ENCODE measurements at regions not wholly inside any gene's neighbourhood (a gene's known extent, or its start where the extent isn't known, plus 50 kb on each side); places are given as distances from the start of the nearest gene placed in this dataset.
A peak's percentile ranks its signal among the peaks of the same experiment; 100 is the strongest.

- H3K27me3 ChIP-seq (ENCODE audit: control insufficient read depth, insufficient read depth, low read length), result no peaks in the 10 kb centered on the region
- intact Hi-C loops (cut with DNase I), result loop anchor here (10.0 kb wide), 1 partner anchor 504 kb away; the partner anchor contains the start of genes GALNT4 and POC1B
- H3K4me3 ChIP-seq (ENCODE audit: low read length in 3 of 3), result no peak overlapping the region
- H3K9me3 ChIP-seq (ENCODE audit: control insufficient read depth in 2 of 3, insufficient read depth in 1 of 3, low read length in 3 of 3), result no peaks in the 10 kb centered on the region
- H3K36me3 ChIP-seq (ENCODE audit: control insufficient read depth in 2 of 3, insufficient read depth in 3 of 3, low read length in 3 of 3), result no peaks in the 10 kb centered on the region
- no peaks in the 10 kb centered on the region for H3K4me1 ChIP-seq (ENCODE audit: control insufficient read depth in 2 of 3, insufficient read depth in 2 of 3, low read depth in 1 of 3, low read length in 3 of 3)
- FAIRE-seq (no peak), DNase-seq (no peak)
- TF ChIP-seq CTCF (IDR thresholded peaks at IDR 0.05; ENCODE audit: borderline replicate concordance, extremely low read depth, insufficient read depth), result no peak
- no peak overlapping the region for H3K27ac ChIP-seq (ENCODE audit: low read depth in 2 of 2, low read length in 2 of 2)
- H3K9ac ChIP-seq (ENCODE audit: low read length in 3 of 3), result no peak overlapping the region
Measured at GRCh38 chr12:89020689-89021088, 331.6 kb downstream of the DUSP6 start.

DNA sequence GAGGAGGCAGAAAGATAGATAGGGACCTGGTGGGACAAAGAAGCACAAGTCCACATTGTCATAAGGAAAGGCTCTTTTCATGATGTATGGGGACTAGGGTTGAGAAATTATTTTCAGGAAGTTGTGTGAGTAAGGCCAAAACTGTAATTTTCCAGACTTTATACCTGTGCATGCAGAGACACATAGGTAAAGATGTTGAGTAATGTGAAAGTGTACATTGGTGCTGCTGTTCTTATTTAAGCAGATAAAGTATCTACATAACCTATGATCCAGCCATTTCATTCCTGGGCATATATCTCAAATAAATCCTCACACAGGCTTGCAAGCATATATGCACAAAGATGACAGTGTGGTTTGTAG is 332.2 kb downstream of the DUSP6 start:
- TF ChIP-seq CTCF (IDR thresholded peaks at IDR 0.05; ENCODE audit: borderline replicate concordance, extremely low read depth, insufficient read depth), result no peak
- Histone ChIP-seq H3K9ac (ENCODE audit: low read length in 3 of 3) (no peak overlapping the region), H3K4me1 (ENCODE audit: control insufficient read depth in 2 of 3, insufficient read depth in 2 of 3, low read depth in 1 of 3, low read length in 3 of 3) (no peaks in the 10 kb centered on the region), H3K27ac (ENCODE audit: low read depth in 2 of 2, low read length in 2 of 2) (no peak overlapping the region), H3K36me3 (ENCODE audit: control insufficient read depth in 2 of 3, insufficient read depth in 3 of 3, low read length in 3 of 3) (no peaks in the 10 kb centered on the region), H3K4me3 (ENCODE audit: low read length in 3 of 3) (no peak overlapping the region), H3K9me3 (ENCODE audit: control insufficient read depth in 2 of 3, insufficient read depth in 1 of 3, low read length in 3 of 3) (no peaks in the 10 kb centered on the region), H3K27me3 (ENCODE audit: control insufficient read depth, insufficient read depth, low read length) (no peaks in the 10 kb centered on the region)
- DNase-seq (no peak), FAIRE-seq (no peak)
- intact Hi-C loops (cut with DNase I), result loop anchor here (10.0 kb wide), 1 partner anchor 505 kb away; the partner anchor contains the start of genes GALNT4 and POC1B

GRCh38 chr12:89019439-89020120 is 332.7 kb downstream of the DUSP6 start:
- FAIRE-seq (peak; percentile 64), DNase-seq (peak; percentile 59 to 94 (median 89))
- intact Hi-C loops (cut with DNase I), result loop anchor here (10.0 kb wide), 2 partner anchors 445 to 505 kb away; partner anchors contain the start of genes GALNT4 and POC1B
- no peaks in the 10 kb centered on the region for H3K36me3 ChIP-seq (ENCODE audit: control insufficient read depth in 2 of 3, insufficient read depth in 3 of 3, low read length in 3 of 3)
- peak; percentile 89 for TF ChIP-seq CTCF (IDR thresholded peaks at IDR 0.05; ENCODE audit: borderline replicate concordance, extremely low read depth, insufficient read depth)
- H3K27ac ChIP-seq (ENCODE audit: low read depth in 2 of 2, low read length in 2 of 2), result no peak overlapping the region
- H3K4me3 ChIP-seq (ENCODE audit: low read length in 3 of 3), result peak overlapping the region; percentile 57 to 76 (median 74)
- H3K4me1 ChIP-seq (ENCODE audit: control insufficient read depth in 2 of 3, insufficient read depth in 2 of 3, low read depth in 1 of 3, low read length in 3 of 3), result no peaks in the 10 kb centered on the region
- no peaks in the 10 kb centered on the region for H3K9me3 ChIP-seq (ENCODE audit: control insufficient read depth in 2 of 3, insufficient read depth in 1 of 3, low read length in 3 of 3)
- H3K9ac ChIP-seq (ENCODE audit: low read length in 3 of 3), result peak overlapping the region in 1 of 3 donors; percentile 55
- H3K27me3 ChIP-seq (ENCODE audit: control insufficient read depth, insufficient read depth, low read length), result no peaks in the 10 kb centered on the region

All from kidney (tissue), 13 donors.